Liver (tissue), 8 donors: ENCODE measurements at regions not wholly inside any gene's neighbourhood (a gene's known extent, or its start where the extent isn't known, plus 50 kb on each side); places are given as distances from the start of the nearest gene placed in this dataset.

Source experiments
- DNase-seq: peaks from one replicate; pipeline ENCODE4 v3.0.0-alpha.2; 2017; ENCODE audit warnings: low spot score
- H3K27ac ChIP-seq, 2 donors: one replicate each; pipeline ENCODE4 v1.7.0; 2013; ENCODE audit warnings: inconsistent platforms in 2 of 2, low read length in 2 of 2, control low read depth in 1 of 2, low read depth in 1 of 2, mild to moderate bottlenecking in 1 of 2
- H3K27me3 ChIP-seq, 4 donors: one replicate each; pipeline versions ENCODE4 v1.6.1 to v1.7.0; 2013; ENCODE audit warnings: low read length in 3 of 4, inconsistent platforms in 1 of 4, mild to moderate bottlenecking in 1 of 4, moderate library complexity in 1 of 4; ENCODE audit not compliant: control insufficient read depth in 4 of 4, insufficient read depth in 4 of 4
- H3K36me3 ChIP-seq, 4 donors: one replicate each; pipeline versions ENCODE4 v1.6.1 to v1.7.0; 2013; ENCODE audit warnings: low read length in 3 of 4, mild to moderate bottlenecking in 3 of 4, low read depth in 1 of 4, moderate library complexity in 1 of 4; ENCODE audit not compliant: control insufficient read depth in 4 of 4, insufficient read depth in 3 of 4
- H3K4me1 ChIP-seq, 4 donors: one replicate each; pipeline versions ENCODE4 v1.6.1 to v1.7.0; 2013; ENCODE audit warnings: low read length in 3 of 4, mild to moderate bottlenecking in 3 of 4, moderate library complexity in 1 of 4; ENCODE audit not compliant: control insufficient read depth in 4 of 4, insufficient read depth in 4 of 4
- H3K4me3 ChIP-seq, 3 donors: one replicate each; pipeline versions ENCODE4 v1.6.1 to v1.7.0; 2013; ENCODE audit warnings: low read length in 3 of 3, control low read depth in 1 of 3, low read depth in 1 of 3, mild to moderate bottlenecking in 1 of 3
- H3K9ac ChIP-seq, 2 donors: one replicate each; pipeline ENCODE4 v1.7.0; 2013; ENCODE audit warnings: low read length in 2 of 2, mild to moderate bottlenecking in 2 of 2, moderate library complexity in 2 of 2, control low read depth in 1 of 2, low read depth in 1 of 2
- H3K9me3 ChIP-seq, 4 donors: one replicate each; pipeline versions ENCODE4 v1.6.1 to v1.7.0; 2013; ENCODE audit warnings: low read length in 3 of 4; ENCODE audit not compliant: control insufficient read depth in 4 of 4
- ATF3 ChIP-seq: IDR thresholded peaks from 2 replicates; pipeline ENCODE4 v1.6.1; 2016; ENCODE audit warnings: antibody characterized with exemption
- EGR1 ChIP-seq, 2 donors: IDR thresholded peaks; 2 replicates each; pipeline ENCODE4 v1.6.1; 2016 to 2018; ENCODE audit warnings: antibody characterized with exemption in 2 of 2, low read depth in 2 of 2
- FOXA1 ChIP-seq: IDR thresholded peaks from 2 replicates; pipeline ENCODE4 v1.6.1; 2016; ENCODE audit warnings: antibody characterized with exemption
- FOXA2 ChIP-seq: IDR thresholded peaks from 2 replicates; pipeline ENCODE4 v1.6.1; 2016; ENCODE audit warnings: antibody characterized with exemption
- GABPA ChIP-seq, 2 donors: IDR thresholded peaks in 1 of 2; conservative IDR thresholded peaks in 1 of 2; 2 replicates each; pipeline ENCODE4 v1.6.1; 2016; ENCODE audit warnings: antibody characterized with exemption in 2 of 2, mild to moderate bottlenecking in 1 of 2, moderate library complexity in 1 of 2
- HNF4A ChIP-seq, 2 donors: conservative IDR thresholded peaks; 2 replicates each; pipeline ENCODE4 v1.6.1; 2016; ENCODE audit warnings: antibody characterized with exemption in 2 of 2, mild to moderate bottlenecking in 2 of 2
- HNF4G ChIP-seq: IDR thresholded peaks from 2 replicates; pipeline ENCODE4 v1.6.1; 2016; ENCODE audit warnings: antibody characterized with exemption
- JUND ChIP-seq, 2 donors: IDR thresholded peaks; 2 replicates each; pipeline ENCODE4 v1.6.1; 2016; ENCODE audit warnings: antibody characterized with exemption in 2 of 2
- RAD21 ChIP-seq, 2 donors: IDR thresholded peaks; 2 replicates each; pipeline ENCODE4 v1.6.1; 2016; ENCODE audit warnings: antibody characterized with exemption in 2 of 2, mild to moderate bottlenecking in 2 of 2
- RXRA ChIP-seq, 2 donors: IDR thresholded peaks; 2 replicates each; pipeline ENCODE4 v1.6.1; 2017 to 2018; ENCODE audit warnings: antibody characterized with exemption in 2 of 2, mild to moderate bottlenecking in 1 of 2
- TAF1 ChIP-seq: conservative IDR thresholded peaks from 2 replicates; pipeline ENCODE4 v1.6.1; 2016; ENCODE audit warnings: antibody characterized with exemption, mild to moderate bottlenecking
- YY1 ChIP-seq: IDR thresholded peaks from 2 replicates; pipeline ENCODE4 v1.6.1; 2016; ENCODE audit warnings: antibody characterized with exemption, mild to moderate bottlenecking
- WGBS: extraction: QIAGEN DNeasy Blood & Tissue Kit; methylation state at CpG from one replicate; pipeline ENCODE4 v1.1.7; 2013; 5-methylcytosine and 5-hydroxymethylcytosine counted together
- TF ChIP-seq, protein P1 (sequence below): IDR thresholded peaks from 2 replicates; pipeline ENCODE4 v1.6.1; 2016; ENCODE audit warnings: antibody characterized with exemption, mild to moderate bottlenecking
- TF ChIP-seq, protein P2 (sequence below): fragments of 150-350 bp; IDR thresholded peaks from 2 replicates; pipeline ENCODE4 v1.5.1; 2017; ENCODE audit warnings: improper control_type of control experiment, low read depth, low read length; ENCODE audit not compliant: missing input control
- TF ChIP-seq, protein P3 (sequence below): IDR thresholded peaks from 2 replicates; pipeline ENCODE4 v1.6.1; 2016; ENCODE audit warnings: antibody characterized with exemption
- TF ChIP-seq, protein P4 (sequence below): IDR thresholded peaks from 2 replicates; pipeline ENCODE4 v1.6.1; 2016; ENCODE audit warnings: antibody characterized with exemption
- donor health status: healthy.
- donor health status: healthy.
- donor health status: healthy.
- donor health status: healthy.
- donor health status: healthy.

DNA sequence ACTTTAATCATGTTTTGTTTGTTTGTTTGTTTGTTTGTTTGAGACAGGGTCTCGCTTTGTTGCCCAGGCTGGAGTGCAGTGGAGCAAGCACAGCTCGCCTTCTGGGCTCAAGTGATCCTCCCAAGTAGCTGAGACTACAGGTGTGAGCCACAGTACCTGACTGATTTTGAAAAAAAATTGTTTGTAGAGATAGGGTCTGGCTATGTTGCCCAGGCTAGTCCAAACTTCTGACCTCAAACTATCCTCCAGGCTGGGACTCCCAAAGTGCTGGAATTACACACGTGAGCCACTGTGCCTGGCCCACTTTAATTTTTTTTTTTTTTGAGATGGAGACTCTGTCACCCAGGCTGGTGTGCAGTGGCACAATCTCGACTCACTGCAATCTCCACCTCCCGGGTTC is 74.8 kb upstream of the CLDN5 start:
- H3K36me3 ChIP-seq, result no peaks in the 10 kb centered on the region
- 96% methylated on average over 5 of the region's 5 CpGs for WGBS
- H3K9me3 ChIP-seq, result no peaks in the 10 kb centered on the region
- peak overlapping the region in 1 of 2 donors; percentile 47 for H3K27ac ChIP-seq
- H3K27me3 ChIP-seq, result no peaks in the 10 kb centered on the region
- DNase-seq, result no peak
- H3K9ac ChIP-seq, result no peak overlapping the region
- H3K4me1 ChIP-seq, result peaks cover 0 to 19% (median 9%) of the 10 kb centered on the region in 4 donors
- TF ChIP-seq HNF4A (conservative IDR thresholded peaks at IDR 0.05), result no peak
- TF ChIP-seq, protein P1, sequence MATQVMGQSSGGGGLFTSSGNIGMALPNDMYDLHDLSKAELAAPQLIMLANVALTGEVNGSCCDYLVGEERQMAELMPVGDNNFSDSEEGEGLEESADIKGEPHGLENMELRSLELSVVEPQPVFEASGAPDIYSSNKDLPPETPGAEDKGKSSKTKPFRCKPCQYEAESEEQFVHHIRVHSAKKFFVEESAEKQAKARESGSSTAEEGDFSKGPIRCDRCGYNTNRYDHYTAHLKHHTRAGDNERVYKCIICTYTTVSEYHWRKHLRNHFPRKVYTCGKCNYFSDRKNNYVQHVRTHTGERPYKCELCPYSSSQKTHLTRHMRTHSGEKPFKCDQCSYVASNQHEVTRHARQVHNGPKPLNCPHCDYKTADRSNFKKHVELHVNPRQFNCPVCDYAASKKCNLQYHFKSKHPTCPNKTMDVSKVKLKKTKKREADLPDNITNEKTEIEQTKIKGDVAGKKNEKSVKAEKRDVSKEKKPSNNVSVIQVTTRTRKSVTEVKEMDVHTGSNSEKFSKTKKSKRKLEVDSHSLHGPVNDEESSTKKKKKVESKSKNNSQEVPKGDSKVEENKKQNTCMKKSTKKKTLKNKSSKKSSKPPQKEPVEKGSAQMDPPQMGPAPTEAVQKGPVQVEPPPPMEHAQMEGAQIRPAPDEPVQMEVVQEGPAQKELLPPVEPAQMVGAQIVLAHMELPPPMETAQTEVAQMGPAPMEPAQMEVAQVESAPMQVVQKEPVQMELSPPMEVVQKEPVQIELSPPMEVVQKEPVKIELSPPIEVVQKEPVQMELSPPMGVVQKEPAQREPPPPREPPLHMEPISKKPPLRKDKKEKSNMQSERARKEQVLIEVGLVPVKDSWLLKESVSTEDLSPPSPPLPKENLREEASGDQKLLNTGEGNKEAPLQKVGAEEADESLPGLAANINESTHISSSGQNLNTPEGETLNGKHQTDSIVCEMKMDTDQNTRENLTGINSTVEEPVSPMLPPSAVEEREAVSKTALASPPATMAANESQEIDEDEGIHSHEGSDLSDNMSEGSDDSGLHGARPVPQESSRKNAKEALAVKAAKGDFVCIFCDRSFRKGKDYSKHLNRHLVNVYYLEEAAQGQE, result no peak
- no peak for TF ChIP-seq ATF3
- TF ChIP-seq, protein P2, sequence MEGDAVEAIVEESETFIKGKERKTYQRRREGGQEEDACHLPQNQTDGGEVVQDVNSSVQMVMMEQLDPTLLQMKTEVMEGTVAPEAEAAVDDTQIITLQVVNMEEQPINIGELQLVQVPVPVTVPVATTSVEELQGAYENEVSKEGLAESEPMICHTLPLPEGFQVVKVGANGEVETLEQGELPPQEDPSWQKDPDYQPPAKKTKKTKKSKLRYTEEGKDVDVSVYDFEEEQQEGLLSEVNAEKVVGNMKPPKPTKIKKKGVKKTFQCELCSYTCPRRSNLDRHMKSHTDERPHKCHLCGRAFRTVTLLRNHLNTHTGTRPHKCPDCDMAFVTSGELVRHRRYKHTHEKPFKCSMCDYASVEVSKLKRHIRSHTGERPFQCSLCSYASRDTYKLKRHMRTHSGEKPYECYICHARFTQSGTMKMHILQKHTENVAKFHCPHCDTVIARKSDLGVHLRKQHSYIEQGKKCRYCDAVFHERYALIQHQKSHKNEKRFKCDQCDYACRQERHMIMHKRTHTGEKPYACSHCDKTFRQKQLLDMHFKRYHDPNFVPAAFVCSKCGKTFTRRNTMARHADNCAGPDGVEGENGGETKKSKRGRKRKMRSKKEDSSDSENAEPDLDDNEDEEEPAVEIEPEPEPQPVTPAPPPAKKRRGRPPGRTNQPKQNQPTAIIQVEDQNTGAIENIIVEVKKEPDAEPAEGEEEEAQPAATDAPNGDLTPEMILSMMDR, result no peak
- no peak for TF ChIP-seq FOXA2
- no peak for TF ChIP-seq RXRA (IDR thresholded peaks at IDR 0.05)
- TF ChIP-seq FOXA1, result no peak
- TF ChIP-seq HNF4G, result no peak
- no peak for TF ChIP-seq TAF1
- no peak for TF ChIP-seq GABPA (IDR thresholded peaks at IDR 0.05 in 1 of 2, conservative IDR thresholded peaks at IDR 0.05 in 1 of 2)
- TF ChIP-seq, protein P3, sequence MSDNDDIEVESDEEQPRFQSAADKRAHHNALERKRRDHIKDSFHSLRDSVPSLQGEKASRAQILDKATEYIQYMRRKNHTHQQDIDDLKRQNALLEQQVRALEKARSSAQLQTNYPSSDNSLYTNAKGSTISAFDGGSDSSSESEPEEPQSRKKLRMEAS, result no peak
- TF ChIP-seq EGR1 (IDR thresholded peaks at IDR 0.05; ENCODE audit: low read depth in 2 of 2), result no peak
- TF ChIP-seq YY1, result no peak
- H3K4me3 ChIP-seq, result no peak overlapping the region

- Histone ChIP-seq H3K9ac (no peak overlapping the region), H3K4me1 (peaks cover 5 to 26% (median 13%) of the 10 kb centered on the region in 4 donors), H3K27me3 (no peaks in the 10 kb centered on the region), H3K9me3 (no peaks in the 10 kb centered on the region), H3K4me3 (no peak overlapping the region), H3K27ac (no peak overlapping the region), H3K36me3 (no peaks in the 10 kb centered on the region)
- 94% methylated on average over 12 of the region's 12 CpGs for WGBS
- no peak for DNase-seq
- TF ChIP-seq EGR1 (IDR thresholded peaks at IDR 0.05; ENCODE audit: low read depth in 2 of 2), result no peak
- TF ChIP-seq, protein P3, result no peak
- no peak for TF ChIP-seq FOXA1
- TF ChIP-seq RAD21 (IDR thresholded peaks at IDR 0.05), result no peak
- no peak for TF ChIP-seq TAF1
- no peak for TF ChIP-seq JUND (IDR thresholded peaks at IDR 0.05)
- TF ChIP-seq, protein P2, result no peak
- no peak for TF ChIP-seq ATF3
- TF ChIP-seq FOXA2, result no peak
- TF ChIP-seq, protein P1, result no peak
- TF ChIP-seq, protein P4, sequence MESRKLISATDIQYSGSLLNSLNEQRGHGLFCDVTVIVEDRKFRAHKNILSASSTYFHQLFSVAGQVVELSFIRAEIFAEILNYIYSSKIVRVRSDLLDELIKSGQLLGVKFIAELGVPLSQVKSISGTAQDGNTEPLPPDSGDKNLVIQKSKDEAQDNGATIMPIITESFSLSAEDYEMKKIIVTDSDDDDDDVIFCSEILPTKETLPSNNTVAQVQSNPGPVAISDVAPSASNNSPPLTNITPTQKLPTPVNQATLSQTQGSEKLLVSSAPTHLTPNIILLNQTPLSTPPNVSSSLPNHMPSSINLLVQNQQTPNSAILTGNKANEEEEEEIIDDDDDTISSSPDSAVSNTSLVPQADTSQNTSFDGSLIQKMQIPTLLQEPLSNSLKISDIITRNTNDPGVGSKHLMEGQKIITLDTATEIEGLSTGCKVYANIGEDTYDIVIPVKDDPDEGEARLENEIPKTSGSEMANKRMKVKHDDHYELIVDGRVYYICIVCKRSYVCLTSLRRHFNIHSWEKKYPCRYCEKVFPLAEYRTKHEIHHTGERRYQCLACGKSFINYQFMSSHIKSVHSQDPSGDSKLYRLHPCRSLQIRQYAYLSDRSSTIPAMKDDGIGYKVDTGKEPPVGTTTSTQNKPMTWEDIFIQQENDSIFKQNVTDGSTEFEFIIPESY, result no peak
Observed at GRCh38 chr22:19599626-19600243, 75.5 kb upstream of the CLDN5 start.
